Anterior cingulate cortex (tissue), 58 donors: ENCODE measurements at regions not wholly inside any gene's neighbourhood (a gene's known extent, or its start where the extent isn't known, plus 50 kb on each side); places are given as distances from the start of the nearest gene placed in this dataset.

ENCODE experiments used
- DNase-seq, 58 donors: peaks; one replicate each; lab custom pipeline; 2025; lab: John Stamatoyannopoulos, UW

DNA sequence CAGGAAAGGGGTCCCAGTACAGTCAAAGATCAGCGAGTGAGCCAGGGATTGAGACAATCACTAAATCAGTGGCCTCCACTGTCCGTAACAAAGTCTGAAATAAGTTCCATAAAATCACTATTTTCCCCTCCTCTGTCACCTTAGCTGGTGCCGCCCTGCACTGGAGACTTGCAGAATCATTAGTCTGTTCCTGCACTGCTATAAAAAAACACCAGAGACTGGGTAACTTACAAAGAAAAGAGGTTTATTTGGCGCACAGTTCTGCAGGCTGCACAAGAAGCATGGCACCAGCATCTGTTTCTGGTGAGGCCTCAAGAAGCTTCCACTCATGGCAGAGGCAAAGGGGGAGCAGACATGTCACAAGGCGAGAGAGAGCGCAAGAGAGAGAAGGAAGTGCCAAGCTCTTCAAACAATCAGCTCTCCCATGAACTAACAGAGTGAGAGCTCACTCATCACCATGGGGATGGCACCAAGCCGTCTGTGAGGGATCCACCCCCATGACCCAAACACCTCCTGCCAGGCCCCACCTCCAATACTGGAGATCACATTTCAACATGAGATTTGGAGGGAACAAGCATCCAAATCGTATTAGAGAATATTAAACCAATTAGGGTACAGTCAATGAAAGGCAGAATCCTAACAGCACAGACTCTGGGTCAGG, 129.8 kb upstream of the TIAM1 start:
- peak in 1 of 58 donors; percentile 17 for DNase-seq

DNA sequence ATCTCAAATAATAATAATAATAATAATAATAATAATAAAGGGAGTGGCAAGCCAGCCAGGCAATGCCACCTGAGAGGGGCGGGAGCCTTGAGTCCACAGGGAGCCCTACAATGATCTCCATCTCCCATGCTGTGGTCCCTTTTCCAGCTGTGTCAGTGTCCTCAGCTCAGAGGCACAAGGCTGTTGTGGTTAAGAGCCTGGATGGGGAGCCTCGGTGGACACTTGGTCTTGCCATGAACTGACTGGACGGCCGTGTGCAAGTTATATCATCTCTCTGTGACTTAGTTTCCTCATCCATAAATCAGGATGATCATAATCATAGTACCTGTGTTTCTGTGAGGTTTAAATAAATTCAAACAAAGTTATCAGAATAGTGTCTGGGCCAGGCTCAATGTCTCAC, 127.8 kb upstream of the TIAM1 start:
- DNase-seq: peak in 2 of 58 donors; percentile 43 to 44

DNA sequence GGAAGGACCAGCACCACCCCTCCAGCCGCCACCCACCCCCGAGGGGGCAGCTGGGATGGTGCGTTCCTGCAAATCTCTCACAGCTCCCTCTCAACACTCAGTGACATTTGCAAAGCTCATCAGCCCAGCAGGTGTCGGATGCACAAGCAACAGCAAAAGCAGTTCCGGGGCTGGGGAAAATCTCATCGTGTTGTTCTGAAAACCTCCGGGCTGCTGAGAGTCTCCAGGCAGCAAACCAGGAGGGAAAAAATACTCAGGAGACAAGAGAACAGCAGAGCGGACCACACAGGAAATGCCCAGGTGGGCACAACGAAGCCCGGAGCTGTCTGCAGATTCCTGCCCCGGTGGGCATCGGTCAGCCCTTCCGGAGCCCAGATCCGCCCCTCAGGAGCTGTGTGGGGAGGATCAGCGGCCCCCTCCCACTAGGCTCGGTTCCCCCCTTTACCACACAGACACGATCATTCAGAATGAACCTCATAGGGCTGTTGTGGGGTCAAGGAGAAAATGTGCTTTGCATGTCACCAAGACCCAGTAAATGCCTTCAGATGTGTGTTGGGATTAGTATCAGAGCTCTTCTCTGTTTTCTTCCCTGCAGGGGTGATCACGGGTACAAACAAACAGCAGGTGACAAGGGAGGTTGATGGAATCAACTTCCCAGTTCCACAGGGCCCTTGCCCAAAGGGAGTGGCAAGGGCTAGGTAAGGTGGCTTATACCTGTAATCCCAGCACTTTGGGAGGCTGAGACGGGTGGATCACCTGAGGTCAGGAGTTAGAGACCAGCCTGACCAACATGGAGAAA, 127.0 kb upstream of the TIAM1 start:
- DNase-seq: peak in 16 of 58 donors; percentile 8 to 46 (median 16)

DNA sequence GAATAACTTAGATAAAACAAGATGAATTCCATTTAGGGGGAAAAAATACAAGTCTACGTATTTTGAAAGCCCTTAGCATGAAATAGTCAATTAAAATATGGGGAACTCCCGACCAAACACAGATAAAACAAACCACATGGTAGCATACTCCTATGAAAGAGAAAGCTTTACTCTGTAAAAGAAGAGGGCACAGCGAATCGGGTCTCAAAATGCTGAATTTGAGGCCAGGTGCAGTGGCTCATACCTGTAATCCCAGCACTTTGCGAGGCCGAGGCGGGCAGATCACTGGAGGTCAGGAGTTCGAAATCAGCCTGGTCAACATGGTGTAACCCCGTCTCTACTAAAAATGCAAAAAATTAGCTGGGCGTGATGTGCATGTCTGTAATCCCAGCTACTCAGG, 116.9 kb upstream of the TIAM1 start:
- no peak for DNase-seq

DNA sequence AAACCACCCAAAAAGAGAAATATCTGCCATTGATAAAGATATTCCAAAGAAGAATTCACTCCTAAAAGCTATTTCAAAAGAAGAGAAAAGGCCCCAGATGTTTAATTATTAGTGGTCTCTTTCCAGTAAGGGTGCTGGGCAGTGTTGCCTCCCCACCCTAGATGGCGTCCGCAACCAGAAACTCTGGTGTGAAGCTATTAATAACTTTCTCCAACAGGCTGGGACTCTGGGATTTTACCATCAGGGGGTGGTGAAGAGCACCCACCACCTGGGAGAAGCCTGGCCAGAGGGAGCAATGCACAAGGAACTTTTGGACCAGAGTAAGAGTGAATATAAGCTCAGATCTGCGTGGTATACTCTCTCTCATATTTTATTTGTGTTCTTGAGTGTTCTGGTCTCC, 115.4 kb upstream of the TIAM1 start:
- peak in 6 of 58 donors; percentile 22 to 46 (median 28) for DNase-seq

DNA sequence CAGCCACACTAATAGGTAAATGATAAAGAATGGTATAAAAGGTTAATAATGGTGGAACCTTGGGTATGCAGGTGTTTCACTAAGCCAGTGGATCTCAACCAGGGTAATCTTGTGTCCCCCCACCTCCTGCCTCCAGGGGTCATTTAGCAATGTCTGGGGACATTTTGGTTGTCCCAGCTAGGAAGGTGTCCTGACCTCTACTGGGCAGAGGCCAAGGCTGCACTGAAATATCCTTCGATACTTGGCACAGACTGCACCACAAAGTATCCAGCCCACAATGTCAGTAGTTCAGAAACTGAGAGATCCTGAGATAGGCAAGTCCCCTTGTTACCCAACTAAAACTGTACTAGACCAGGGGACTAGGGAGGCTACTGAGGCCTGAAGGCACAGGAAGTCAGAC, 113.6 kb upstream of the TIAM1 start:
- DNase-seq: no peak

DNA sequence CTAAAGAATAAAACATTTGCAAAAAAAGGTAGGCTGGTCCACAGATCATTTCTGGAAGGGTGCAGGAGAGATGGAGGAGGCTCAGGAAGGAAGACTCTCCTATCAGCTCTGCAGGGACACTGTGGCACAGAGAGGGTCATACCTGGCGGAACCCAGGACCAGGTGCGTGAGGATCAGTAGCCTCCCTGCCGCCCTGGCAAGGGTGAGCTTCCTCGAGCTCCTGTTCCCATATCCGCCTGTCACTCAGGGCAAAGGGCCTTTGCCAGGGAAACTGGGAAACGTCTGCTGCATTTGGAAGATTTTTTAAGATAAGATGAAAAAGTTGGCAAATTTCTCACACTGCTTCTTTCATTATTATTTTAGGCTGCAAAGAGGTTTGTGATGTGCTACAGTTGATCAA, 112.1 kb upstream of the TIAM1 start:
- DNase-seq: no peak

DNA sequence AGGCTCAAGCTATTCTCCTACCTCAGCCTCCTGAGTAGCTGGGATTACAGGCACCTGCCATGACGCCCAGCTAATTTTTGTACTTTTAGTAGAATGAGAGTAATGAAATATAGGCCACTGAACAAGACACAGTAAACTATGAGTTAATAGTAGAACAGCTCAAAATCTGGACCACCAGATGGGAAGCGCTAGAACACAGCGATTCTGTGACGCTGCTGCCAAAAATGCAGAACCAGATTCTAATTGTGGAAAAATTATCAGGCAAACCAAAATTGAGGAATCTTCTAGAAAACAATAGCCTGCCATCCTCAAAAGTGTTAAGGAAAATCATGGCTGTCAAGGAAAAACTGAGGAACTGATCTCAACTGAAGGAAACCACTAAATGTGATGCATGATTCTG, 111.4 kb upstream of the TIAM1 start:
- no peak for DNase-seq

DNA sequence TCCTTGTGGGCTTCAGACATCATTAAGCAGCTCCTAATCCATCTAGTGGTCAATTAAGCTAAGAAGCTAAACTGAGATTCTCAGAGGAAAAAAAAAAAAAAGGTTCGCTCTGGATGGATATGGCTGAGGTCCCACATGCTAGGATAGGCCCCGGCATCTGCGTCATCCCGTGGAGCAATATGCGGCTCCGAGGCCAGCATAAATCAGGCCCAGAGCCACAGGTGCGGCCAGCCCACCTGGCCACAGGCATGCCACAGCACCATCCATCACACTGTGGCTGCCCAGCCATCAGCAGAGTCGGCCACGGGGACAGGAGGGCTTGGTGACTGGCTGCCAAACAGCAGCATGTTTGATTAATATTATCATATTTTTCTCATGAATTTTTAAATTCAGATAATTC, 106.9 kb upstream of the TIAM1 start:
- peak in 1 of 58 donors; percentile 15 for DNase-seq

DNA sequence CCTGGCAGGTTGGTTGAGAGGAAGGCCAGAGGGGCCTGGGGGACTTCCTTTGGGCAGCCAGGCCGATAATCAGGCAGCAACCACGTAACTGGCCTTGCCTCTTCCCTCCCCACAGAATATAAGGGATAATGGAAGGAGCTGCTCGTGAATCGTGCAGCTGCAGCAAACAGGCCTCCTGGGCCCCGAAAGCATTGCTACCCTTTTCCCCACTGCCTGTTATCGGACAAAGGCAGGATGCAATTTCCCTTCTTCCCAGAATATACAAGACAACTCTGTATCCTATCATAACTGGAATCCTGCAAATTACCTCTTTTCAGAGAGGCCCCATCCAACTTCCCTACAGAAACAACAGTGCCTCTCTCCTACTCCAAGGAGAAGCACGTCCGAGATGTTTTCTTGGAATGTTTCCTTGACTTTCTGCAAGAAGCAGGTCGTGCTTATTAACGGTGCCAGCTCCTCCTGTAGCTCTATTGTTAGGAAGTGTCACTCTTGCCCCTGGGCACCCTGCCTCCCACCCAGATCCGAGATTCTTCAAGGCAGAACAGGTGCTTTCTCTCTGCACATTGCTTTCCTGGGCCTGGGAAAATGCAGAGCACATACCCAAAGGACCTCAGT, 106.0 kb upstream of the TIAM1 start:
- DNase-seq: peak in 1 of 58 donors; percentile 17

DNA sequence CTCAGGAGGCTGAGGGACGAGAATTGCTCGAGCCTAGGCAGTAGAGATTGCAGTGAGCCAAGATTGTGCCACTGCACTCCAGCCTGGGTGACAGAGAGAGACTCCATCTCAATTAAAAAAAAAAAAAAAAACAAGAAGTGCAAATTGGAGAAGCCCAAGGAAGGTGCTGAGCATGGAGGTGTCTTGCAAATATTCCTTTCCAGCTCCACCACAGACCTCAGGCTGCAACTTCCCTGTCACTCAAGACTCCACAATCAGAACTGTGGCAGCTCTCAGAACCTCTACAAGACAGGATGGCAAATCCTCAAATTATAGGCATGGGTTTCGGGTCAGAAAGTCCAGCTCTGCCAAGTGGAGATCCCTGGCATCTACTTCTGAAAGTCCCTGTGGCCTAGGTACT, 104.4 kb upstream of the TIAM1 start:
- DNase-seq: no peak

DNA sequence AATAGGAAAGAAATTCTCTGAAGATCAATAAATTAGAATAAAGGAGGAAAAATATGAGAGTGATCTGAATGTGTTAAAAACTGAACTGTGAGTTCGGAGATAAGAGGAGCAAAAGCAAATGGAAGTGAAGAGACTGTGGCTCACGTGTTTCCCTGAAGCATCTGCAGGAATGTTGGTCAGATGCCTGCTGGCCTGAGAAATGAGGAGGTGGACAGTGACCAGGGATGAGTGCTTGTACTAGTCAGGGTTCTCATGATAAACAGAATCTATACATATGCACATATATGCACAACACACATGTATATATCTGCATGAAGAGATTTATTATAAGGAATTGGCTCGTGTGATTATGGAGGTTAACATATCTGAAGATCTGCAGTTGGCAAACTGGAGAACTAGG, 103.4 kb upstream of the TIAM1 start:
- no peak for DNase-seq

DNA sequence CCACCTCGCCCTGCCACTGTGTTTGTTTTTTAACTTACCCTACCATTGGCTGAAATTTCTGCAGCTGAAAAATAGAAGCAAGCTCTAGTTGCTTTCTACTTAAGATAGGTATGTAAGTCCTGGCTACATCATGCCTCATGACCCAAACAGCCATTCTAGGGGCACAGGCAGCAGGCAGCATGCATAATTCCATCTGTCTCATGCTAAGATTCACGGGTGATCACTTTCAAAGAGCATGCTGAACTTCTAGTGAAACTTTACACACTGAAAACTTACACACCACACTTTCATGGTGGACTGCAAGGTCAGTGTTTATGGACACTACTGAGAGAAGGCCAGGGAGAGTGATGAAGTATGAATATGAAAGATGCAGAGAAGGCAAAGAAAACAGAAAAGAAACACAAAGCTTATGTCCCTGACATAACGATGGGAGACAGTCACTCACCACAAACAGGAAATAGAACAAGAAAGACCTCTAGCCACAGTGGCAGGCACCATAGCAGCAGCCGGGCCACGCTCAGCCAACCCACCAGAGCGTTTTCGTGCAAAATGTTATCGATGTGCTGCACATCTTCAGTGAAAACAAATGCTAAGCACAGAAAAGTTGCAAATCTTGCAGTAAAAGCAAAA, 102.3 kb upstream of the TIAM1 start:
- DNase-seq: no peak

DNA sequence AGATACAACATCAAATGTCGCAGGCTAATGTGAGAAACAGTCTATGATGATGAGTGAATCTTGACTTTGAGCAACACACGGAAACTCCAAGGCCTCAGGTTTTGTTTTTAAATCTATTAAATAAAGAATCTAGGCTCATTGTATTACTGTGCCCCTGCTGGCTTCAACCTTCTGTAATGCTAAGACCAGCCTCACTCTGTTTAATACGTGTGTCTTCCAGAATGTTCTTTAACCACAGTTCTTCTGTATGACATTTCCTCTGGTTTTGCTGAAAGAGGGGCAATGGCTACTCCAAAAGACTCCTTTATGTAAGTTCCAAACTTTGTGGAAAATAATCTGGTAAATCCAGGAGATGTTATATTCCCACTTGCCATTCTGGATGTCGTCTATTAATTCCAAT, 101.1 kb upstream of the TIAM1 start:
- no peak for DNase-seq

DNA sequence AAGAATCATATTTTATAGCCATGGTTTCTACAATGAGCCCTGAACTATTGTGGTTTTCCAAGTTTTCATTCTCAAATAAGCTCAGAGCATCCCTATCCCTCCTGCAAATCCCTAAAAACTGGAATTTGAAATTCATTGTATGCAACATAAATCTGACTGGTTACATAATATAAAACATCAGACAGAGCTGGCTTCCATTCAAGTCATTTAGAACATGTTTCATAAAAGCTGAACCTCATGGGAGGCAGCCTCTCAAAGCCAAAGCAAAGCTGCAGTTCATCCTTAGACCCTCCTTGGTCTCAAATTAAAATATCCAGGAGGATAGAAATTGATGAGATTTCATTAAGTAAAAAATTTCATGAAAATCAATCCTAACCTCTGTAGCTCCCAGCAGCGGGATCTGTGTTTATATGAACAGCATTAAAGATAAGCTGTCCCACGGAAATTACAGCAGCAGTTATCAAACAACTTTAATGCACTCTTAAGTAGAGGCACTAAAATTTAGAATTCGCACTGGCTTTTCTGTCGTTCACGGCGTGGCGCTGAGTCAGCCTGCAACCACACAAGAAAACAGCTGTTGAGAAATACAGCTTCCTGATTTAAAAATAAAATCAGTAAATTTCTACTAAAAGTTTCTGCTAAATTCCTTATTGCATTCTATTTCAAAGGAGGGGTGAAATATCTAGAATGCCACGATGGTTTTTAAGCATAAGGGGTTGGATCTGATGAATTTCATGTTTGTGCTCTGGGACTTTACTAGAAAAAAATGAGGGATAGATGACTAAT, 99.9 kb upstream of the TIAM1 start:
- peak in 3 of 58 donors; percentile 5 to 23 (median 15) for DNase-seq

DNA sequence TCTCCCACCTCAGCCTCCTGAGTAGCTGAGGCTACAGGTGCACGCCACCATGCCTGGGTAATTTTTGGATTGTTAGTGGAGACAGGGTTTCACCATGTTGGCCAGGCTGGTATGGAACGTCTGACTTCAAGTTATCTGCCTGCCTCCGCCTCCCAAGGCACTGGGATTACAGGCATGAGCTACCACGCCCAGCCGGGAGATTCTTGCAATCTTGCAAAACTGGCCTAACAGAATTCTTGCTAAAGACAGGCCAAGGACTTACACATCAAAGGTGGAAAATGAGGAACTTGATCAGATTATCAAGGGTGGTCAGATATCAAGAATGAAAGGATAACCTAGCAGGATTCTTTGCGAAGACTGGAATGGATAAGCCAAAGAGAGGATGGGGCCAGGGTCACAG, 98.3 kb upstream of the TIAM1 start:
- DNase-seq: no peak

DNA sequence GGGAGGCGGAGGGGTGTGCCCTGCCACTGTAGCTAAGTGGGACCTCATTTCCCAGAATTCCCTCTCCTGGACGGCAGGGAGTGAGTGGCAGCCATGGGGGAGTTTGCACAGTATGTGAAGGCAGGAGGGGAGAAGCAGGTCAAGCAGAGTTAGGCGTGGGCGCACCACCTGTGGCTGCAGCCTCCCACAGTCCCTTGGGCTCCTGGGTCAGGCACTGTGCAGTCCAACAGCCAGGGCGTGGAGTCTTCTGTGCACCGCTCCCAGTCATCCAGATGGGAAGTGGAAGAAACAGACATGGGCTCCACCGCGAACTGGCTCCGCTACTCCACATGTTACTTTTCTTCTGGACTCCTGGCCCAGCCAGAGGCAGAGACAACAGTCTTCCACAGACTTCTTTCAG, 85.4 kb upstream of the TIAM1 start:
- no peak for DNase-seq

DNA sequence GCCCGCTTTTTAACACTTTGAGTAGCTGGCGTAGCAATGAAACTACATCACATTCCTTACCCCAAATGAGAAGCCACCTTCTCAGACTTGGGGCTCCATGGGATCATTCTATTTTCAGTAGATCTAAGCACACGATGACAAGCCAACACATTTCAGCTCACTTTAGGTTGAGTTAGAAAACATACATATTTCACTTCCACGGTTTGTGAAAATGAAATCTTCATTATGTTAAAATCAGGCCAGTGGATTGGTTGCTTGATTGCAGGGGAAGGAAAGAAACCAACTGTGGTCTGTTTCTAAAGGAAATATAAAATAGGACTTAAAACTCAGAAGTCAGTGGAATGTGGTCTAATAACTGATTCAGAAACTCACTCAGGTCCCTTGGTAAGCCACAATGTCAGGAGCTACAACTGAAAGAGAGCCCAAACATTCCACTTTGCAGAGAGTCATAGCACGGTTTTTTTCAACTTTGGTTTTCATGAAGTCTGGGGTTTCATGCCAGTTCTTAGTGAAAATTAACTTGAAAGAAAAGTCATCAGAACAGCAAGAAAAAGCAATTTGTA, 82.3 kb upstream of the TIAM1 start:
- DNase-seq: no peak

DNA sequence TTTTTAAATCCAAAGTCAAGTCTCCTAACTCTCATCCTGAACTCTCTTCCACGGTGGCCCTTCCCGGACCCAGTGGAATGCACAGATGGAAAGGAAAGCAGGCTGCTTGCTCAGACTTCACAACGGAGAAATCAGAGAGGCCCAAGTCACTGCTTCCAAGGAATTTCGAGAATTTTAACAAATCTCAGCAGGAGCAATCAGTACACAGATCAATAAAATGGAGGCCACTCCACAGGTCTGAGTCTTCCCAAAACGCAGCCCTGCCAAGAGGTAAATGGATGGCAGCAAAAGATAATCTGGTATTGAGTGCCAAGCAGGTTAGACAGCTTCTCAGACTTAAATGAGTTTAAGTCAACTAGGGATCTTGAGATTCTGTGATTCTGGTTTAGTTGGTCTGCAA, 81.1 kb upstream of the TIAM1 start:
- no peak for DNase-seq

DNA sequence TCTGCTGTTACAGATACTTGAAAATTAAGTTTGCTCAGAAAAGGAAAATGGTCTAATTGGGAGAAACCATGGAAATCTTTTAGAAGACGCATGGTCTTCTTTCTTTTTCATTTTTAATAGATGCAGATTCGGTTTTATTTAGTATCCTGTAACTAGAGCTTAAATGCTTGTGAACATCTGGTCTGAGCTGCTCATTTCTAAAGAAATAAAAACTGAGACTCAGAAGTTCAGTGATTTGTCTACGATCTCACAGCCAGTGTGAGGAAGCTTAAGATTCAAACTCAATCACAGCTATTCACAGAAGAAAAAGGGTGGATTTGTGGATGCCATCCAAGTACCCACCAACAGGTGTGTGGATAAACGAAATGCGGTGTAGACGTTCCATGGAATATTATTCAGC, 80.0 kb upstream of the TIAM1 start:
- no peak for DNase-seq
